Skeletal muscle tissue (tissue), 3 donors: ENCODE measurements at regions not wholly inside any gene's neighbourhood (a gene's known extent, or its start where the extent isn't known, plus 50 kb on each side); places are given as distances from the start of the nearest gene placed in this dataset.

Experiments
- H3K27ac ChIP-seq: one replicate; pipeline ENCODE4 v1.7.0; 2013; ENCODE audit warnings: mild to moderate bottlenecking, low read depth, low read length, inconsistent platforms
- H3K27me3 ChIP-seq, 3 donors: one replicate each; pipeline ENCODE4 v1.7.0; 2013; ENCODE audit warnings: low read length in 3 of 3; ENCODE audit not compliant: control insufficient read depth in 3 of 3, insufficient read depth in 3 of 3
- H3K36me3 ChIP-seq, 3 donors: one replicate each; pipeline ENCODE4 v1.7.0; 2013; ENCODE audit warnings: low read length in 3 of 3; ENCODE audit not compliant: control insufficient read depth in 3 of 3, insufficient read depth in 3 of 3
- H3K4me1 ChIP-seq, 3 donors: one replicate each; pipeline ENCODE4 v1.7.0; 2013; ENCODE audit warnings: low read length in 3 of 3, mild to moderate bottlenecking in 3 of 3; ENCODE audit not compliant: control insufficient read depth in 3 of 3, insufficient read depth in 3 of 3
- H3K4me3 ChIP-seq, 3 donors: one replicate each; pipeline ENCODE4 v1.7.0; 2013; ENCODE audit warnings: low read length in 3 of 3
- H3K9ac ChIP-seq, 3 donors: one replicate each; pipeline ENCODE4 v1.7.0; 2013; ENCODE audit warnings: low read length in 3 of 3, mild to moderate bottlenecking in 3 of 3, moderate library complexity in 2 of 3, low read depth in 1 of 3
- H3K9me3 ChIP-seq, 3 donors: one replicate each; pipeline ENCODE4 v1.7.0; 2013; ENCODE audit warnings: low read length in 3 of 3; ENCODE audit not compliant: control insufficient read depth in 3 of 3
- donor health status: Osteomylitis.

DNA sequence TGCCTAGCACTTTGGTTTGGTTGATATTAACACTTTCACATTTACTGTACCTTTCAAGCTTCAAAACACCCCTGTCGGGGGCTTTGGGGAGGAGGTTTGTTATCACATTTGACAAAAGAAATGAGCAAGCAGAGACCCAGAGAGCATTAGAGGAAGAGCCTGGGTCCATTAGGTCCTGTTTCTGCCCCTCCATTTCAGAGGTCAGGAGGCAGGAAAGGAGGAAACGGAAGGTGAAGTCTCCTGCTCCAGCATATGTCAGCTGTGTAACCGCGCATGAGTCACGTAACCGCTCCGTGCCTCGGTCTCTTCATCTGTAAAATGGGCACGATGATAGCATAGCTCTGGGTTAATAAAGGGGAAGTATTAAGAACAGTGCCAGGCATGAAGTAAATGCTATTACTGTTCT is 201.9 kb upstream of the BCOR start:
- H3K4me1 ChIP-seq = no peaks in the 10 kb centered on the region
- no peaks in the 10 kb centered on the region for H3K36me3 ChIP-seq
- peaks cover 0 to 8% (median 0%) of the 10 kb centered on the region in 3 donors for H3K27me3 ChIP-seq
- H3K4me3 ChIP-seq = no peak overlapping the region
- no peak overlapping the region for H3K9ac ChIP-seq
- H3K27ac ChIP-seq = no peak overlapping the region
- no peaks in the 10 kb centered on the region for H3K9me3 ChIP-seq

DNA sequence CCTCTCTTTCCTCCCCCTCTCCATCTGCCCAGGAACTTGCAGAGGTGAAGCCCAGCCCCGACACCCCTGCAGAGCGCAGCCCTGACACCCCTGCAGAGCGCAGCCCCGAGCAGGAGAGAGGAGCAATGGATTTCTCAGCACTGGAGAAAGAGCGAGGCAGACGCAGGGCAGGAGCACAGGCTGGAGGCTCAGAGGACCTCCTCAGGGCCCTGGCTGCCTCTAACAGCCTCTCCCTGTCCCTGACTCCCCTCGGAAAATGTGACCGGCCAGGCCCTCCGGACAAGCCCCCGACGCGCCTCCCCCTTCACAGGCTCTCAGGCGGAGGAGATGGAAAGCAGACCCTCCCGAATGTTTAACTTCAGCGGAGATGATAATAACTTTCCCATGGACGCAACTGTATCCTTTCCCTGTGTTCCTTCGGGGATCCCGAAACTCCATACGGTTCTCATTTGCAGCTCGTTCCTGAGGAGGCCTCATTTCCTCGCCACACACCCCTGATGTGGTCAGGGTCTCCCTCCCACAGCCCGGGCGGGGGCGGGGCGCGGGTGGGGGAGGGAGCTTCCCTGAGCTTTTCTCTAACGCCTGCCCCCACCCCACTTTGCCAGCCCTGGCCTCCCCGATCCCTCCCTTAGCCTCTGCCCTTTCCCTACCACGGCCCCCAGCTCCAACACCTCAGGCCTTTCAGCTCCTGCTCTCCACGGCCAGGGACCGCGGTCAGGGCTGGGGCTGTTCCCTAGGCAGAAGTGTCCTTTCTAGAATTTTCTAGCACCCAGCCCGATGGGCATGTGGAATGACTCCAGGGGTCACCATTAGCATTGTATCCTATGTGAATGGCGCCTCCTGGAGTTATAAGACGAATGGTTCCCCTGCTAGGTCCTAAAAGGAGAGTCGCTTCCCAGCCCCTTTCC is 201.1 kb upstream of the BCOR start:
- Histone ChIP-seq H3K27ac (no peak overlapping the region), H3K27me3 (peaks cover 0 to 8% (median 0%) of the 10 kb centered on the region in 3 donors), H3K9ac (no peak overlapping the region), H3K4me3 (no peak overlapping the region), H3K9me3 (no peaks in the 10 kb centered on the region), H3K4me1 (no peaks in the 10 kb centered on the region), H3K36me3 (no peaks in the 10 kb centered on the region)

DNA sequence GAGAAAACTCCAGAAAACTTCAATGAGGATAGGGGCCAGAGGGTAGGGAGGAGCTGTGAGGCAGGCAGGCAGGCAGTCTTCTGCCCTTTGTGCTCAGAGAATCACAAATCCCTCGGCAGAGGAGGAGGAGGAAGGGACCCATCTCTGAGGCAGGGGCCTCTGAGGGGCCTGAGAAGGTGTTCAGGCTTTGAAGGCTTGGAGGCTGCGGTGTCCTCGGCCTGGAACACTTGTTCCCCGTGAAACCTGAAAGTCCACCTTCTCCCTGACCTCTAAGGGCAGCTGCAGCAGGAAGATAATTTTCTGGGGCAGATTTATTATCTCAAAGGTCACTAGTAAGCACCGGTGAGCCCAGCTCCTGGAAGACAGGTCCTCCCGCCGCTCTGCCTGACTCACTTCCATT is 200.3 kb upstream of the BCOR start:
- Histone ChIP-seq H3K27me3 (peaks cover 0 to 8% (median 0%) of the 10 kb centered on the region in 3 donors), H3K36me3 (no peaks in the 10 kb centered on the region), H3K9me3 (no peaks in the 10 kb centered on the region), H3K4me3 (no peak overlapping the region), H3K9ac (no peak overlapping the region), H3K4me1 (no peaks in the 10 kb centered on the region), H3K27ac (no peak overlapping the region)

DNA sequence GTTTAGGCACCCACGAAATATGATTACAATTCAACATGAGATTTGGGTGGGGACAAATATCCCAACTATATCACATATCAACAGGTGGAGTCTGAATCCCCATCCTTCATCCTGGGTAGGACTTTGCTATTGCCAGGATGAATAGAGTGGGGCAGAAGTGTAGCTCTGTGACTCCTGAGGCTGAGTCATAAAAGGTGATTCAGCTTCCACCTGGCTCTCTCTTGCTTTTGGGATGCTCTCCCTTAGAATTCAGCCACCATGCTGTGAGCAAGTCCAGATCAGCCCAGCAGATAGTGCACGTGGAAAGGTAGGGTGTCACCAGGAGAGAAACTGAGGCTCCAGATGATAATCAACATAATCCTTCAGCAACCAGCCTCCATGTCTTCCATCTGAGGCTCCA is 193.8 kb upstream of the BCOR start:
- peaks cover 0 to 3% (median 0%) of the 10 kb centered on the region in 3 donors for H3K9me3 ChIP-seq
- no peak overlapping the region for H3K27ac ChIP-seq

DNA sequence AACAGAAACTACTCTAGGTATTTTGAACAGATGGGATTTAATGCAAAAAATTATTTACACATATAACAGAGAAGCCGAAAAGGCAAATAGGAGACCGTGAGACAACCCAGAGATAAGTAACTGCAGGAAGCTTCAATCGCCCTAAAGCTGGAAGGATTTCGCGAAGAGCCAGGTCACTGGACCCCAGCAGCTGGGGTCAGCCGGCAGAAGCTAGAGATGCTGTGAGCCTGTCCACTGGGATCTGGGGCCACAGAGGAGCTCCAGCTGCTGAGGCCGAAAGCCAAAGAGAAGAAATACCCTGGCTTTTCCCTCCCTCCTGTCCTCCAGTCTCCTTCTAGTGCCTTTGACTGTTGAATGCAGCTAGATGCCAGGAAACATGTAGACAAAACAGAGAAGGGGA is 192.8 kb upstream of the BCOR start:
- H3K27me3 ChIP-seq = no peaks in the 10 kb centered on the region
- H3K9ac ChIP-seq = no peak overlapping the region
- H3K9me3 ChIP-seq = peaks cover 0 to 3% (median 0%) of the 10 kb centered on the region in 3 donors
- H3K4me1 ChIP-seq = no peaks in the 10 kb centered on the region
- no peaks in the 10 kb centered on the region for H3K36me3 ChIP-seq
- no peak overlapping the region for H3K27ac ChIP-seq
- no peak overlapping the region for H3K4me3 ChIP-seq

More for the DNA sequence above, 193.8 kb upstream of the BCOR start:
- no peaks in the 10 kb centered on the region for H3K4me1 ChIP-seq
- no peak overlapping the region for H3K9ac ChIP-seq
- H3K4me3 ChIP-seq = no peak overlapping the region
- no peaks in the 10 kb centered on the region for H3K27me3 ChIP-seq
- H3K36me3 ChIP-seq = no peaks in the 10 kb centered on the region

DNA sequence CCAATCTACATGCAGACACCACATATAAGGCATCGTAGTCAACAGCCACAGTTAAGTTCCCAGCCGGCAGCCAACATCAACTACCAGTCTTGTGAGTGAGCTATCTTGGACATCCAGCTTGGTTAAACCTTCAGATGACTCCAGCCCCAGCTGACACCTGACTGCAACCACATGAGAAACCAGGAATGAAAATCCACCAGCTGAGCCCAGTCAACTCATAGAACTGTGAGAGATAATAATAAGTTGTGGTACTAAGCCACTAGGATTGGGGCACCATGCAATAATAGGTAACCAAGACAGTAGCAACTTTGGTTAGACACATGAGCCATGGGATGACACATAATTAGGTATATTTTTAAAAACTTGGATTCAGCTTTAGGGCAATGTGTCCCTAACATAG is 188.1 kb upstream of the BCOR start:
- Histone ChIP-seq H3K4me3 (no peak overlapping the region), H3K4me1 (peaks cover 0 to 5% (median 0%) of the 10 kb centered on the region in 3 donors), H3K9ac (no peak overlapping the region), H3K9me3 (peaks cover 0 to 3% (median 0%) of the 10 kb centered on the region in 3 donors), H3K27me3 (peaks cover 0 to 5% (median 0%) of the 10 kb centered on the region in 3 donors), H3K27ac (no peak overlapping the region), H3K36me3 (no peaks in the 10 kb centered on the region)

DNA sequence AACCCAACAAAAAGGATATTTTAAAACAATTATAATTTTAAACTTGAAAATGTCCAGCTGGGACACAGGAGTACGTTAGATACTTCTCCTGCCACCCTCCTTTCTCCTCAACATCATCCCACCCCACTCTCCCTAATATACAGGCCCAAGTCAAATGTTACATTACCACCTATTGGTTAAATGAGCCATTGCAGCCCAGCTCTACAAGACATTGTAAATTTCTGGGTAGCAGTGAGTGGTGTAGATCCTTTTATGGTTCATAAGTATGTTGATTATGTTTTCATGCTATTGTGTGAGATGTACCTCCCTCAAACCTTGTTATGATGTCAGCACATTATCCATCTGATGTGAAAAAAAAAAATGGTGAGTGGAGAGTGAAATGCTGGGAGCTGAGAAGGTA is 187.1 kb upstream of the BCOR start:
- Histone ChIP-seq H3K4me3 (no peak overlapping the region), H3K27me3 (peaks cover 0 to 5% (median 0%) of the 10 kb centered on the region in 3 donors), H3K36me3 (no peaks in the 10 kb centered on the region), H3K9ac (no peak overlapping the region), H3K27ac (no peak overlapping the region), H3K4me1 (peaks cover 0 to 5% (median 0%) of the 10 kb centered on the region in 3 donors), H3K9me3 (peaks cover 0 to 2% (median 0%) of the 10 kb centered on the region in 3 donors)

DNA sequence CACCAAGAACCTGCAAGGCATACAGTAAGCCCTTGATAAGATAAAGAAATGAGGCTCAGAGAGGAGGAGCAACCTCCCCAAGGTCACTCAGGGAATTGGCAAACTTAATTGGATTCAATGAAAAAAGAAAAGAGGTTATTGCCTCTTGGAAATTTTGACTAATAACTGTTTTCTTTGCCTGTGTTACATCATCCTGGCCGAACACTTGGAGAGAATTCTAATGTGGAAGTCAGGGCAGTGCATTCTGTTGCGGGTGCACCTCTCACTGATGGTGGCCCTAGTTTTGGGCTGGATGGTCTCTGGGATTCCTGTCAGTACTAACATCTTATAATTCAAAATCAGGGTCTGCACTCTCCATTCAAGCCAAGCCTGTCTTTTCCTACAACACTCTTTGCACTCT is 186.2 kb upstream of the BCOR start:
- peaks cover 0 to 5% (median 0%) of the 10 kb centered on the region in 3 donors for H3K4me1 ChIP-seq
- no peak overlapping the region for H3K9ac ChIP-seq
- no peak overlapping the region for H3K27ac ChIP-seq
- H3K27me3 ChIP-seq = peaks cover 0 to 5% (median 0%) of the 10 kb centered on the region in 3 donors
- H3K36me3 ChIP-seq = no peaks in the 10 kb centered on the region
- H3K4me3 ChIP-seq = no peak overlapping the region
- no peaks in the 10 kb centered on the region for H3K9me3 ChIP-seq

DNA sequence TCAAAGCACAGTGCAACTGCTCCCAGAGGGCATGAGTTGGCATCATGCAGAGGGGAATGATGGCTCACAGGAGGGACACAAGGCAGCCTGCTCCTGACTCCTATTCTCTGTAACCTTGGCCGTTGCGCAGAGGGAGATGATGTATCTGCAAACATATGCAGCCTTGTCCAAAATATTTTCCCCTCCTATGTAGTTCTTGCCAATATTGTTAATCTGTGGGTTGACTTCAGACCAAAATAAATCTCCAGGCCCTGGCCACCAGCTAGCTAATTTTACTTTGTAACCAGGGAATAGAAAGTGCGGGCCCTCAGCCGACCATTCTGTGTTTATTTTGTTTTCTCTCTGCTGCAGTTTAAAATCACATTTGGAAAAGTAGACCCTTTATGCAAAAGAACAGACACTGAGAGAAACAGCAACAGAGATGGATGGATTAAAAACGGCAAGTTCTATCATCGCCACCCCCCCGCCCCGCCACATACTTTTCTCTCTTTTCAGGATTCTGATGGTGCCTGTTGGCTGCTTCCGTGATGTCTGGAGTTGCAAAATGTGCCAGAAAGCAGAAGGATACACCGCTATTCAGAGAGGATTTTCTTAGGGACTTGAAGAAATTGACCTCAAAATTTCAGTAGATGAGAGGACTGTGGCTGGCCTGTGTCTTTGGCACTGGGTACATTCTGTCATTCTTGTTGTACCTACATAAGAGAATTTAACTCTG is 185.3 kb upstream of the BCOR start:
- no peak overlapping the region for H3K4me3 ChIP-seq
- no peak overlapping the region for H3K9ac ChIP-seq
- H3K36me3 ChIP-seq = no peaks in the 10 kb centered on the region
- H3K27ac ChIP-seq = no peak overlapping the region
- no peaks in the 10 kb centered on the region for H3K9me3 ChIP-seq
- H3K4me1 ChIP-seq = peaks cover 0 to 5% (median 0%) of the 10 kb centered on the region in 3 donors
- H3K27me3 ChIP-seq = peaks cover 0 to 5% (median 0%) of the 10 kb centered on the region in 3 donors

DNA sequence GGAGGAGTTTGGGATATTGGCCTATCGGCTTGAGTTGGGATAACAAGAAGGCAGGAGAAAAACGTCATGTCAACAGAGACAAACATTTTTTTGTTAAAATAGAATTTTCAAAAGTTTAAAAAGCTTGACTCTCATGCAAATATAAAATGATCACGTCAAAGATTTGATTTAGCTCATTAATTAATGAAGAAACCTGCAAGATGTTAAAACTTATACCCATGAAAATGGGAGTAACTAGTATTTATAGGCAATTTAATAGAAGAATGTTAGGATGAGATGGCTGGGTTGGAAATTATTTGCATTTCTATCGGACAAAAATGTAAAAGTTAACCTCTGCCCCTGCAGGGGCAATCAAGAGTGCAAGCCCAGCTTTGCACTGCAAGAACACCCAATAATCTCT is 184.6 kb upstream of the BCOR start:
- Histone ChIP-seq H3K4me1 (peaks cover 0 to 5% (median 0%) of the 10 kb centered on the region in 3 donors), H3K9me3 (no peaks in the 10 kb centered on the region), H3K9ac (no peak overlapping the region), H3K27me3 (peaks cover 0 to 5% (median 0%) of the 10 kb centered on the region in 3 donors), H3K4me3 (no peak overlapping the region), H3K36me3 (no peaks in the 10 kb centered on the region), H3K27ac (no peak overlapping the region)
